Dendritic cell treated with granulocyte-macrophage colony-stimulating factor and Interleukin-4, amounts not matched to agents 40 ng/mL and 50 ng/mL, for 4 days (primary cell): ENCODE measurements at regions not wholly inside any gene's neighbourhood (a gene's known extent, or its start where the extent isn't known, plus 50 kb on each side); places are given as distances from the start of the nearest gene placed in this dataset.

ENCODE experiments used
- H3K27ac Mint-ChIP-seq: one replicate; pipeline ENCODE4 v1.8.0; 2022; ENCODE audit warnings: mild to moderate bottlenecking, mixed read lengths
- H3K27me3 Mint-ChIP-seq: one replicate; pipeline ENCODE4 v1.8.0; 2022; ENCODE audit warnings: mild to moderate bottlenecking, mixed read lengths
- H3K36me3 Mint-ChIP-seq: one replicate; pipeline ENCODE4 v1.8.0; 2022; ENCODE audit warnings: low read depth, mixed read lengths
- H3K4me1 Mint-ChIP-seq: one replicate; pipeline ENCODE4 v1.8.0; 2022; ENCODE audit warnings: low read depth, mixed read lengths
- H3K4me3 Mint-ChIP-seq: one replicate; pipeline ENCODE4 v1.8.0; 2022; ENCODE audit warnings: mild to moderate bottlenecking, moderate library complexity, mixed read lengths
- H3K9me3 Mint-ChIP-seq: one replicate; pipeline ENCODE4 v1.8.0; 2022; ENCODE audit warnings: mixed read lengths
- intact Hi-C: fragments of 100-400 bp; cut with micrococcal nuclease; formaldehyde crosslinking; loops from one replicate; pipeline ENCODE4 v1.15.0; 2022

- intact Hi-C loops: no loop called here
- Mint-ChIP-seq H3K27ac (no peak overlapping the region), H3K9me3 (no peaks in the 10 kb centered on the region), H3K36me3 (no peaks in the 10 kb centered on the region), H3K27me3 (peaks cover 11% of the 10 kb centered on the region), H3K4me1 (no peaks in the 10 kb centered on the region), H3K4me3 (no peak overlapping the region)
These were observed 246.2 kb downstream of the LRFN2 start for GRCh38 chr6:40340957-40341356.

- intact Hi-C loops: no loop called here
- Mint-ChIP-seq H3K9me3 (no peaks in the 10 kb centered on the region), H3K4me1 (no peaks in the 10 kb centered on the region), H3K27me3 (peaks cover 16% of the 10 kb centered on the region), H3K36me3 (no peaks in the 10 kb centered on the region), H3K4me3 (no peak overlapping the region), H3K27ac (no peak overlapping the region)
These were observed 247.0 kb downstream of the LRFN2 start for GRCh38 chr6:40340196-40340595.

- no peaks in the 10 kb centered on the region for H3K4me1 Mint-ChIP-seq
- H3K27ac Mint-ChIP-seq: no peak overlapping the region
- no peaks in the 10 kb centered on the region for H3K36me3 Mint-ChIP-seq
- intact Hi-C loops: no loop called here
- no peak overlapping the region for H3K4me3 Mint-ChIP-seq
- H3K27me3 Mint-ChIP-seq: peaks cover 17% of the 10 kb centered on the region
- no peaks in the 10 kb centered on the region for H3K9me3 Mint-ChIP-seq
These were observed 248.9 kb downstream of the LRFN2 start for GRCh38 chr6:40338306-40338705.

- intact Hi-C loops: no loop called here
- no peak overlapping the region for H3K27ac Mint-ChIP-seq
- no peak overlapping the region for H3K4me3 Mint-ChIP-seq
- no peaks in the 10 kb centered on the region for H3K36me3 Mint-ChIP-seq
- no peaks in the 10 kb centered on the region for H3K9me3 Mint-ChIP-seq
- H3K4me1 Mint-ChIP-seq: no peaks in the 10 kb centered on the region
- H3K27me3 Mint-ChIP-seq: peaks cover 16% of the 10 kb centered on the region
These were observed 250.0 kb downstream of the LRFN2 start for GRCh38 chr6:40336940-40337760.

- Mint-ChIP-seq H3K27me3 (peaks cover 22% of the 10 kb centered on the region), H3K4me3 (no peak overlapping the region), H3K9me3 (no peaks in the 10 kb centered on the region), H3K27ac (no peak overlapping the region), H3K4me1 (no peaks in the 10 kb centered on the region), H3K36me3 (no peaks in the 10 kb centered on the region)
- intact Hi-C loops: no loop called here
These were observed 250.9 kb downstream of the LRFN2 start for GRCh38 chr6:40336296-40336695.

- no peaks in the 10 kb centered on the region for H3K9me3 Mint-ChIP-seq
- H3K4me3 Mint-ChIP-seq: no peak overlapping the region
- intact Hi-C loops: no loop called here
- no peaks in the 10 kb centered on the region for H3K36me3 Mint-ChIP-seq
- H3K27me3 Mint-ChIP-seq: peaks cover 28% of the 10 kb centered on the region
- H3K27ac Mint-ChIP-seq: no peak overlapping the region
- no peaks in the 10 kb centered on the region for H3K4me1 Mint-ChIP-seq
These were observed 252.5 kb downstream of the LRFN2 start for GRCh38 chr6:40334496-40335270.

- peaks cover 39% of the 10 kb centered on the region for H3K27me3 Mint-ChIP-seq
- peaks cover 14% of the 10 kb centered on the region for H3K4me1 Mint-ChIP-seq
- intact Hi-C loops: no loop called here
- H3K27ac Mint-ChIP-seq: no peak overlapping the region
- no peaks in the 10 kb centered on the region for H3K36me3 Mint-ChIP-seq
- no peaks in the 10 kb centered on the region for H3K9me3 Mint-ChIP-seq
- no peak overlapping the region for H3K4me3 Mint-ChIP-seq
These were observed 255.6 kb downstream of the LRFN2 start for GRCh38 chr6:40331545-40331944.

GRCh38 chr6:40330301-40330721 lies 256.9 kb downstream of the LRFN2 start:
- Mint-ChIP-seq H3K9me3 (no peaks in the 10 kb centered on the region), H3K36me3 (no peaks in the 10 kb centered on the region), H3K4me1 (peaks cover 15% of the 10 kb centered on the region), H3K27ac (no peak overlapping the region), H3K4me3 (no peak overlapping the region), H3K27me3 (peaks cover 37% of the 10 kb centered on the region)
- intact Hi-C loops: no loop called here

- no peak overlapping the region for H3K4me3 Mint-ChIP-seq
- peaks cover 37% of the 10 kb centered on the region for H3K27me3 Mint-ChIP-seq
- intact Hi-C loops: no loop called here
- H3K36me3 Mint-ChIP-seq: no peaks in the 10 kb centered on the region
- H3K4me1 Mint-ChIP-seq: peaks cover 15% of the 10 kb centered on the region
- no peaks in the 10 kb centered on the region for H3K9me3 Mint-ChIP-seq
- H3K27ac Mint-ChIP-seq: peak overlapping the region; percentile 16
These were observed 258.1 kb downstream of the LRFN2 start for GRCh38 chr6:40328986-40329545.

- Mint-ChIP-seq H3K4me3 (no peak overlapping the region), H3K27me3 (peaks cover 34% of the 10 kb centered on the region), H3K4me1 (peaks cover 15% of the 10 kb centered on the region), H3K36me3 (no peaks in the 10 kb centered on the region), H3K9me3 (no peaks in the 10 kb centered on the region), H3K27ac (peak overlapping the region; percentile 16)
- intact Hi-C loops: no loop called here
These were observed 258.7 kb downstream of the LRFN2 start for GRCh38 chr6:40328386-40328985.

- Mint-ChIP-seq H3K27ac (no peak overlapping the region), H3K27me3 (peaks cover 33% of the 10 kb centered on the region), H3K4me3 (no peak overlapping the region), H3K36me3 (no peaks in the 10 kb centered on the region), H3K4me1 (peaks cover 15% of the 10 kb centered on the region), H3K9me3 (no peaks in the 10 kb centered on the region)
- intact Hi-C loops: no loop called here
These were observed 260.3 kb downstream of the LRFN2 start for GRCh38 chr6:40326714-40327421.

- H3K9me3 Mint-ChIP-seq: no peaks in the 10 kb centered on the region
- intact Hi-C loops: no loop called here
- peaks cover 27% of the 10 kb centered on the region for H3K27me3 Mint-ChIP-seq
- H3K36me3 Mint-ChIP-seq: no peaks in the 10 kb centered on the region
- H3K27ac Mint-ChIP-seq: no peak overlapping the region
- H3K4me3 Mint-ChIP-seq: no peak overlapping the region
- H3K4me1 Mint-ChIP-seq: peaks cover 15% of the 10 kb centered on the region
These were observed 261.4 kb downstream of the LRFN2 start for GRCh38 chr6:40325791-40326190.

GRCh38 chr6:40325041-40325440 lies 262.1 kb downstream of the LRFN2 start:
- Mint-ChIP-seq H3K4me1 (peaks cover 15% of the 10 kb centered on the region), H3K27ac (peak overlapping the region; percentile 20), H3K36me3 (no peaks in the 10 kb centered on the region), H3K4me3 (no peak overlapping the region), H3K27me3 (peaks cover 26% of the 10 kb centered on the region), H3K9me3 (no peaks in the 10 kb centered on the region)
- intact Hi-C loops: no loop called here
